ENCODE measurements at regions not wholly inside any gene's neighbourhood (a gene's known extent, or its start where the extent isn't known, plus 50 kb on each side); places are given as distances from the start of the nearest gene placed in this dataset.

GRCh38 chr18:72372076-72372475 is 172.1 kb downstream of the CBLN2 start:
- no peak for DNase-seq (ENCODE audit: low read depth, low spot score)
- Histone ChIP-seq H3K27ac (ENCODE audit: low read length) (no peak overlapping the region), H3K27me3 (ENCODE audit: control insufficient read depth, insufficient read depth, low read length) (no peaks in the 10 kb centered on the region), H3K36me3 (ENCODE audit: control insufficient read depth, insufficient read depth, low read length) (no peaks in the 10 kb centered on the region), H3K4me3 (ENCODE audit: low read length) (no peak overlapping the region), H3K4me1 (ENCODE audit: control insufficient read depth, insufficient read depth, low read length) (no peaks in the 10 kb centered on the region), H3K9me3 (ENCODE audit: control insufficient read depth, insufficient read depth, low read length) (no peaks in the 10 kb centered on the region)

- Histone ChIP-seq H3K36me3 (ENCODE audit: control insufficient read depth, insufficient read depth, low read length) (no peaks in the 10 kb centered on the region), H3K4me3 (ENCODE audit: low read length) (no peak overlapping the region), H3K27me3 (ENCODE audit: control insufficient read depth, insufficient read depth, low read length) (no peaks in the 10 kb centered on the region), H3K9me3 (ENCODE audit: control insufficient read depth, insufficient read depth, low read length) (no peaks in the 10 kb centered on the region), H3K27ac (ENCODE audit: low read length) (no peak overlapping the region), H3K4me1 (ENCODE audit: control insufficient read depth, insufficient read depth, low read length) (no peaks in the 10 kb centered on the region)
- no CpG with 5 or more reads among the region's 1 CpG for WGBS (ENCODE audit: insufficient coverage, insufficient read length)
- no peak for DNase-seq (ENCODE audit: low read depth, low spot score)
Observed at GRCh38 chr18:72368308-72368707, 175.8 kb downstream of the CBLN2 start.

GRCh38 chr18:72360634-72361033 is 183.5 kb downstream of the CBLN2 start:
- Histone ChIP-seq H3K9me3 (ENCODE audit: control insufficient read depth, insufficient read depth, low read length) (no peaks in the 10 kb centered on the region), H3K4me1 (ENCODE audit: control insufficient read depth, insufficient read depth, low read length) (no peaks in the 10 kb centered on the region), H3K27ac (ENCODE audit: low read length) (no peak overlapping the region), H3K27me3 (ENCODE audit: control insufficient read depth, insufficient read depth, low read length) (no peaks in the 10 kb centered on the region), H3K36me3 (ENCODE audit: control insufficient read depth, insufficient read depth, low read length) (no peaks in the 10 kb centered on the region), H3K4me3 (ENCODE audit: low read length) (no peak overlapping the region)
- no peak for DNase-seq (ENCODE audit: low read depth, low spot score)
- no CpG with 5 or more reads among the region's 4 CpGs for WGBS (ENCODE audit: insufficient coverage, insufficient read length)

GRCh38 chr18:72342933-72343332 is 201.2 kb downstream of the CBLN2 start:
- WGBS (ENCODE audit: insufficient coverage, insufficient read length) = no CpG with 5 or more reads among the region's 2 CpGs
- no peaks in the 10 kb centered on the region for H3K4me1 ChIP-seq (ENCODE audit: control insufficient read depth, insufficient read depth, low read length)
- no peak overlapping the region for H3K27ac ChIP-seq (ENCODE audit: low read length)
- H3K27me3 ChIP-seq (ENCODE audit: control insufficient read depth, insufficient read depth, low read length) = no peaks in the 10 kb centered on the region
- no peaks in the 10 kb centered on the region for H3K9me3 ChIP-seq (ENCODE audit: control insufficient read depth, insufficient read depth, low read length)
- no peak for DNase-seq (ENCODE audit: low read depth, low spot score)
- no peak overlapping the region for H3K4me3 ChIP-seq (ENCODE audit: low read length)
- no peaks in the 10 kb centered on the region for H3K36me3 ChIP-seq (ENCODE audit: control insufficient read depth, insufficient read depth, low read length)

- H3K27ac ChIP-seq (ENCODE audit: low read length) = no peak overlapping the region
Observed at GRCh38 chr18:72339976-72340375, 204.2 kb downstream of the CBLN2 start.

GRCh38 chr18:72336786-72337185 is 207.4 kb downstream of the CBLN2 start:
- no peak for DNase-seq (ENCODE audit: low read depth, low spot score)
- Histone ChIP-seq H3K27ac (ENCODE audit: low read length) (no peak overlapping the region), H3K27me3 (ENCODE audit: control insufficient read depth, insufficient read depth, low read length) (no peaks in the 10 kb centered on the region), H3K4me1 (ENCODE audit: control insufficient read depth, insufficient read depth, low read length) (no peaks in the 10 kb centered on the region), H3K9me3 (ENCODE audit: control insufficient read depth, insufficient read depth, low read length) (no peaks in the 10 kb centered on the region), H3K4me3 (ENCODE audit: low read length) (no peak overlapping the region), H3K36me3 (ENCODE audit: control insufficient read depth, insufficient read depth, low read length) (no peaks in the 10 kb centered on the region)

More at GRCh38 chr18:72339976-72340375, 204.2 kb downstream of the CBLN2 start:
- H3K9me3 ChIP-seq (ENCODE audit: control insufficient read depth, insufficient read depth, low read length) = no peaks in the 10 kb centered on the region
- WGBS (ENCODE audit: insufficient coverage, insufficient read length) = no CpG with 5 or more reads among the region's 1 CpG
- no peak overlapping the region for H3K4me3 ChIP-seq (ENCODE audit: low read length)
- no peak for DNase-seq (ENCODE audit: low read depth, low spot score)
- H3K4me1 ChIP-seq (ENCODE audit: control insufficient read depth, insufficient read depth, low read length) = no peaks in the 10 kb centered on the region
- no peaks in the 10 kb centered on the region for H3K36me3 ChIP-seq (ENCODE audit: control insufficient read depth, insufficient read depth, low read length)
- no peaks in the 10 kb centered on the region for H3K27me3 ChIP-seq (ENCODE audit: control insufficient read depth, insufficient read depth, low read length)

GRCh38 chr18:72329533-72329932 is 214.6 kb downstream of the CBLN2 start:
- Histone ChIP-seq H3K27ac (ENCODE audit: low read length) (no peak overlapping the region), H3K9me3 (ENCODE audit: control insufficient read depth, insufficient read depth, low read length) (no peaks in the 10 kb centered on the region), H3K36me3 (ENCODE audit: control insufficient read depth, insufficient read depth, low read length) (no peaks in the 10 kb centered on the region), H3K27me3 (ENCODE audit: control insufficient read depth, insufficient read depth, low read length) (no peaks in the 10 kb centered on the region), H3K4me3 (ENCODE audit: low read length) (no peak overlapping the region), H3K4me1 (ENCODE audit: control insufficient read depth, insufficient read depth, low read length) (no peaks in the 10 kb centered on the region)
- WGBS (ENCODE audit: insufficient coverage, insufficient read length) = no CpG with 5 or more reads among the region's 2 CpGs
- no peak for DNase-seq (ENCODE audit: low read depth, low spot score)

- Histone ChIP-seq H3K9me3 (ENCODE audit: control insufficient read depth, insufficient read depth, low read length) (no peaks in the 10 kb centered on the region), H3K36me3 (ENCODE audit: control insufficient read depth, insufficient read depth, low read length) (no peaks in the 10 kb centered on the region), H3K27ac (ENCODE audit: low read length) (no peak overlapping the region), H3K4me3 (ENCODE audit: low read length) (no peak overlapping the region), H3K4me1 (ENCODE audit: control insufficient read depth, insufficient read depth, low read length) (no peaks in the 10 kb centered on the region), H3K27me3 (ENCODE audit: control insufficient read depth, insufficient read depth, low read length) (no peaks in the 10 kb centered on the region)
- no peak for DNase-seq (ENCODE audit: low read depth, low spot score)
- WGBS (ENCODE audit: insufficient coverage, insufficient read length) = no CpG with 5 or more reads among the region's 5 CpGs
Observed at GRCh38 chr18:72325307-72325706, 218.8 kb downstream of the CBLN2 start.

- H3K27ac ChIP-seq (ENCODE audit: low read length) = no peak overlapping the region
- no peaks in the 10 kb centered on the region for H3K4me1 ChIP-seq (ENCODE audit: control insufficient read depth, insufficient read depth, low read length)
- H3K9me3 ChIP-seq (ENCODE audit: control insufficient read depth, insufficient read depth, low read length) = no peaks in the 10 kb centered on the region
- no peaks in the 10 kb centered on the region for H3K27me3 ChIP-seq (ENCODE audit: control insufficient read depth, insufficient read depth, low read length)
- no peak for DNase-seq (ENCODE audit: low read depth, low spot score)
- no peaks in the 10 kb centered on the region for H3K36me3 ChIP-seq (ENCODE audit: control insufficient read depth, insufficient read depth, low read length)
- WGBS (ENCODE audit: insufficient coverage, insufficient read length) = no CpG with 5 or more reads among the region's 4 CpGs
- no peak overlapping the region for H3K4me3 ChIP-seq (ENCODE audit: low read length)
Observed at GRCh38 chr18:72324677-72325076, 219.5 kb downstream of the CBLN2 start.

- no peaks in the 10 kb centered on the region for H3K36me3 ChIP-seq (ENCODE audit: control insufficient read depth, insufficient read depth, low read length)
- DNase-seq (ENCODE audit: low read depth, low spot score) = no peak
- H3K4me3 ChIP-seq (ENCODE audit: low read length) = no peak overlapping the region
- no peak overlapping the region for H3K27ac ChIP-seq (ENCODE audit: low read length)
- H3K27me3 ChIP-seq (ENCODE audit: control insufficient read depth, insufficient read depth, low read length) = no peaks in the 10 kb centered on the region
- no CpG with 5 or more reads among the region's 3 CpGs for WGBS (ENCODE audit: insufficient coverage, insufficient read length)
- H3K4me1 ChIP-seq (ENCODE audit: control insufficient read depth, insufficient read depth, low read length) = no peaks in the 10 kb centered on the region
- no peaks in the 10 kb centered on the region for H3K9me3 ChIP-seq (ENCODE audit: control insufficient read depth, insufficient read depth, low read length)
Observed at GRCh38 chr18:72316497-72316896, 227.6 kb downstream of the CBLN2 start.

GRCh38 chr18:72283148-72283925 is 260.8 kb downstream of the CBLN2 start:
- H3K4me3 ChIP-seq (ENCODE audit: low read length) = no peak overlapping the region
- H3K27ac ChIP-seq (ENCODE audit: low read length) = no peak overlapping the region
- no peaks in the 10 kb centered on the region for H3K36me3 ChIP-seq (ENCODE audit: control insufficient read depth, insufficient read depth, low read length)
- H3K27me3 ChIP-seq (ENCODE audit: control insufficient read depth, insufficient read depth, low read length) = no peaks in the 10 kb centered on the region
- no CpG with 5 or more reads among the region's 8 CpGs for WGBS (ENCODE audit: insufficient coverage, insufficient read length)
- H3K9me3 ChIP-seq (ENCODE audit: control insufficient read depth, insufficient read depth, low read length) = no peaks in the 10 kb centered on the region
- H3K4me1 ChIP-seq (ENCODE audit: control insufficient read depth, insufficient read depth, low read length) = no peaks in the 10 kb centered on the region
- no peak for DNase-seq (ENCODE audit: low read depth, low spot score)
